Skin epidermis (tissue), 12 donors: ENCODE measurements at regions not wholly inside any gene's neighbourhood (a gene's known extent, or its start where the extent isn't known, plus 50 kb on each side); places are given as distances from the start of the nearest gene placed in this dataset.

Source experiments
- H3K27ac ChIP-seq, 21 experiments: fragments of 200-600 bp; sonication (generic) in 11 of 21; one replicate each; pipeline ENCODE4 v1.5.0; 2020; ENCODE audit warnings: mild to moderate bottlenecking in 3 of 21, inconsistent platforms in 2 of 21, moderate library complexity in 2 of 21
- H3K4me3 ChIP-seq, 7 experiments: fragments of 200-600 bp; sonication (generic) in 2 of 7; one replicate each; pipeline ENCODE4 v1.5.0; 2020; ENCODE audit warnings: inconsistent platforms in 2 of 7, mild to moderate bottlenecking in 2 of 7, moderate library complexity in 1 of 7

DNA sequence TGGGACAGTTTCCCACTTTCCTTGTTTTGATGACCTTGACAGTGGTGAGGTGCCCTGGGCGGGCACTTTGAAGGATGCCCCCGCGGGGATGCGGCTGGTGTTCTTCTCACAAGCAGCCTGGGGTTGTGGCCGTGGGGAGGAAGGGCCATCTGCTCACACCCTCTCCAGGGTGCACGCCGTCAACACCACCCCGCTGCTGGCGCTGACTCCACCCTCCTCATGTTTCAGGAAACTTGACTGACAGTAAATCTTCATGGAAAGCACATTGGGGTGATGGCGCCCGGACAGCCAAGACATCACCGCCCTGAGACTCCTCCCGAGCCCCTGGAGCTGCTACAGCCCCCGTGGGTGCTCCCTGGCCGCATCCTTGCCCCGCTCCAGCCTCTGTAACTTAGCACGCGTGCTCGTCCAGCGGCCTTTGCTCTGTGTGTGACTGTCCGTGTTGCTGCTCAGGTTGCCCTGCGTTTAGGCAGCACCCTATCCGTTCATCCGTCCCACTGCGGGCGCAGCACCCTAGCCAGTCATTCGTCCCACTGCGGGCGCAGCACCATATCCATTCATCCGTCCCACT lies 150.2 kb upstream of the C14orf180 start:
- no peak overlapping the region for H3K4me3 ChIP-seq
- H3K27ac ChIP-seq: no peak overlapping the region

DNA sequence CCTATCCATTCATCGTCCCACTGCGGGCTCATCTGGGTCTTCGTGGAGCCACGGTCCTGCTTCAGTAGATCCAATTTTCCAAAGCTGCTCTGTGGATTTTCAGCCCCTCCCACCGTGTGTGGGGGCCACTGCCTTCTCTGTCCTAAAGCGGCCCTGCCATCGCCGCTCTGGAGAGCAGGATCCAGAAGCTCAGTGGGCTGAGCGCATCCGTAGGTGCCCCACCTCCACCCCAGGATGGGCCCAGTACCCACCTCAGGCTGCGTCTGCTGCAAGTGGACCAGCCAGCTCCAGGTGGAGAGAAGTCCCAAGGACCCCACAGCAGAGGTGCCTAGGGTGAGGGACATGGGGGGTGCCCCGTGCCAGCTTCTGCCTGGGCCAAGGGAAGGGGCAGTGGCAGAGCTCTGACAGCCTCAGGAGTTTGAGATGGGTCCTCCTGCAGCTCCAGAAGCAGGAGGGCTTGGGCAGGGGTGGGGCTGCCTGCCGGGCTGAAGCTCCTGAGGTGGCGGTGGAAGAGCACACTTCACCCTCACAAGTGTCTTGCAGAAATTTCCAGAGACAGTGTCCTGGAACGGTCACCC lies 148.1 kb upstream of the C14orf180 start:
- Histone ChIP-seq H3K27ac (no peak overlapping the region), H3K4me3 (no peak overlapping the region)

DNA sequence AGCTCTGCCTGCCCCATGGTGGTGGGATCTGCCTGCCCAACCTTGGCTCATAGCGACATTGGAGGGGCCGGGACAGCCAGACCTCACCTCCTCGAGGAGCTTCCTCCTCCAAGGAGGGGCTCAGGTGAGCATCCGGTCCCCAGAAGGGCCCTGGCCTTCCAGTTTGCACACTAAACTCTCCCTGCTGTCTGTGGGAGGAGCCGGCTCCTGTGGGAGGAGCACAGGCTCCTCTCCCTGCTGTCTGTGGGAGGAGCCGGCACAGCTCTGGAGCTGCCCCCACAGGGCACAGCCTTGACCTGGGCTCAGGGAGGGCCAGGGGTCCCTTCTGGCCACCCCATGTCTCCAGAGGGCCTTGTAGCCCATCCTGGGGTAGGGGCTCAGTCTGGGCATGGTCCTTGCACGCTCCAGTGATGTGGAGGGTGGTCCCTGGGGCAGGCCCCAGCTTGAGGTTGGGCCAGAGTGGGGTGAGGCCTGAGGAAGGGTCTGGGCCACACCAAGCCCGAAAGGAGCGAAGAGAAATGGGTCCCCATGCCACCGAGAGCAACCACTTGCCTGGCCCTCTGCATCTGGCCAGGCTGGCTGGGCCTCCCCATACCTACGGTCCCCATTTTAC lies 147.5 kb upstream of the C14orf180 start:
- H3K27ac ChIP-seq: no peak overlapping the region
- H3K4me3 ChIP-seq: no peak overlapping the region

DNA sequence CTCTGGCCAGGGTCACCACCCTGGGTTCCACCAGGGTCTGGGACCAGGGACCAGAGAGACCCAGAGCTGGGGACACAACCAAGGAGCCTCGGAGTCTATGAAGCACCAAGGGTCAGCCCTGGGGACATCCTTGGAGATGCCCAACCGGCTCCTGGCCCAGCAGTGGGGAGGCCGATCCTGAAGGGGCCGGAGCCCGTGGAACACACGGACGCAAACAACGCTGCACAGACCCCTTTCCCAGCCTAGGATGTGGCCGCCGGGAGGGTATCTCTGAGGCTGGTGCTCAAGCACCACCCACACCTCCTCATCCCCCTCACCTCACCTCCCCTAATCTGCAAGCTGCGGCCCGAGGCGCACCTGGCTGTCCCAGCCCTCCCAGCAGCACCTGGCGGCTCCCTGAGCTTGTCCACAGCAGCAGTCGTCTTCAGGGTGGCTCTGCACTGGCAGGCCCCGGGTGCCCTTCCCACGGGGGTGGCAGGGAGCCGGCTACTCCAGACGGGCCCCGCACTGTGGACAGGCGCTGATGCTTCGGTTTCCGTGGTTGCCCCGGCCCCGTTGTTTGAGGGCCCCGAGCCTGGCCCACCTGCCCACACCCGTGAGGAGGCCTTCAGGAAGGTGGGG lies 146.8 kb upstream of the C14orf180 start:
- Histone ChIP-seq H3K27ac (no peak overlapping the region), H3K4me3 (no peak overlapping the region)

DNA sequence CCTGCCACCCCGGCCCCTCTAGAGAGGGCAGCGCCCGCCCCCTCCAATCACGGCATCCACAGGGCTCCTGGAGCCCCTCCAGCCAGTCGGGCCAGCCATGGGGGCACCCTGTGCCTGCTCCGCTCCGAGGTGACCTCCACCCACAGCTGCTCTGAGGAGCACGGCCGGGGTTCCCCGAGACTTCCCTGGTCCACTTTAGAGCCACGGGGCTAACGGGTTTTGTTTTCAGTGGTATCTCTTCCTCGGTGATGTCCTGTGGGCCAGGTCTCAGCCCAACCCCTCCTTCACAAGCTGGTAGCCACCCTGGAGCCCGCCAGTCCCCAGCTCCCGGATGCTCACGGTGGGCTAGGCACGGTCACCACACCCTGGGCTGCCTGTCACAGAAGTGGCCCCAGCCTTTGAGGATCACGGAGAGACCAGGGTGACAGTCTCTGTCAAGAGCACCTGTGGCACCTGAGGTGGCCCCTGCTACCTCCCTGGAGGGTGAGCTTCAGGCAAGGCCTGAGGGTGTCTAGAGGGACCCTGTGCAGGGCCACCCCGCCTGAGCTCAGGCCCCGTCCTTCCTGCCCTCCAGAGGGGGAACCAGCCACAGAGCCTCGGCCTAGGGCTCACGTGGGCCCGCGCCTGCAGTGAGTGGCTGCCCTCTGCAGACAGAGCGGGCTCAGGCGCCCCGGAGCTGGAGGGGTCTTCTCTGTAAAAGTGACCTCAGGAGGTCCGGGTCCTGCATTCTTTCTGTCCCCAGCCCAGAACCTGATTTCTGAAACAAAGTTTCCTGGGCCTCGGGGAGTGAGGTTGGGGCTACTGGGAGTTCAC lies 146.0 kb upstream of the C14orf180 start:
- Histone ChIP-seq H3K27ac (no peak overlapping the region), H3K4me3 (no peak overlapping the region)

DNA sequence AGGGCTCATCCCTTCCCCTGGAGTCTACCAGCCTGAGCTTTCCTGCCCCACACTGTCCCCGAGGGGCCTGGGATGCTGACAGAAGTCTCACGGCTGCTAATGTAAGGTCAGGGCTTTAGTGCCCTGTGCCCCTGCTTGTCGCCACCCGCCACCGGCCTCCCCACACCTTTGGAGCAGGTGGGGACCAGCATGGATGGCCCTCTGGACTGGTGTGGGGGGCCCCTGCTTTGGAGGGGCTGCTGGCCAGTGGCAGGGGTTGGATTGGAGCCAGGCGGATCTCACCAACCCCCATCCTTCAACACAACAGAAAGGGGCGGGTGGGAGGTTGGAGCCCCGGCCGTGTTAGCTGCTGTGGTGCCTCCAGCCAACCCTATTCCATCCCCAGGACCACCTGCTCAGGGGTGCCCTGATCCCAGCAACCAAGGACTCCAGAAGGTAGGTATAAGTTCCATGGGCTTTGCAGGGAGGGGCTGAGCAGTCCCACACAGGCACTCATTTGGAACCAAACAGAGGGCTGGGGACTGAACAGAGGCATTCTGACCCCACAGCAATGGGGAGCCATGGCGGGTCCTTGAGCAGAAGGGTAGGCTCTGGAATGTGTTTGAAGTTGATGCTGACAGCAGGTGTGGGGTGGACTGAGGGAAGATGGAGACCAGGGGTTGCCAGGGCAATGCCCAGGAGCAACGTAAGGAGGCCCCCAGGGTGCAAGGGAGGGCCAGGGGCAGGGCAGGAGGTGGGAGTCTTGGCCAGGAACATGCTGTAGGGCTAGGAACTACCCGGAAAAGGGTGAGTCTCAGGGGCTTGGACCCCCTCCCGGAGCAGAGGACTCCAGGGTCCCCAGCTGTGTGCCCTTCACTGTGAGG lies 145.1 kb upstream of the C14orf180 start:
- H3K27ac ChIP-seq: no peak overlapping the region
- H3K4me3 ChIP-seq: no peak overlapping the region

DNA sequence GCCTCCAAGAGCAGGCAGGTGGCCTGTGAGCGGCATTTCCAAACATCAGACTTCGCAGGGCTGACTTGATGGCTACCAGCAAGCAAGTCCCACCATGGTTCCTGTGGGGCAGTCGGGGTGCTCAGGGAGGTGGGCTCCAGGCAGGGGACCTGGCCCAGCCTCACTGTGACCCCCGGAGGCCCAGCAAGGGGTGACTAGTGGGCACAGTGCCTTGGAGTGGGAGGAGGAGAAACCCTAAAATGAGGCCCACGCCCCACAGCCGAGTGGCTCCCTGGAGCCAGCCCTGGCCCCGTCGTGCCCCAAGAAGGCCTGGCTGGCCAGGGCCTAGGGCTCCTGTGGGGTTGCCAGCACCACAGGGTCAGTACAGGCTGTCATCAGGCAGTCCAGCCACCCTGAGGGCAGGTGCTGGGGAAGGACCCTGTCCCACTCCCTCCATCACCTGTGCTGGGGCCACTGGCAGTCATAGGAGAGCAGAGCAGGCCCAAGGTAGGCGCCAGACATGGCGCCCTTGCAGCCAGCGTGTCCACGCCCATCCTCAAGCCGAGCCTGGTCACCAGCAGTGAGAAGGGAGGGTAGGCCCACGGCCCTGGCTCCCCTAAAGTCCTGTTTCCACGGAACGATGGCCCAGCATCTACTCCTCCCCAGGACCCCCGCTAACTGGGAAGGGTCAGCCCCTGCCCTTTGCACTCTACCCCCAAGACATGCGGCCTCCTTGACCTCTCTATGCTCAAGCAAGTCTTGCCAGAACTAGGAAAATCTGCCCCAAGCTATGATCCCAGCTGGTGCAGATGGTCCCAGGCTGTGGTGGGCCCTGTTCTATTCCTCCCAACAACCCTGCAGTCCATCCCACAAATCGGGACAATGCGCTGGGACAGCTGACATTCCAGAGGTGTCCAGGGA lies 144.2 kb upstream of the C14orf180 start:
- no peak overlapping the region for H3K27ac ChIP-seq
- H3K4me3 ChIP-seq: no peak overlapping the region

DNA sequence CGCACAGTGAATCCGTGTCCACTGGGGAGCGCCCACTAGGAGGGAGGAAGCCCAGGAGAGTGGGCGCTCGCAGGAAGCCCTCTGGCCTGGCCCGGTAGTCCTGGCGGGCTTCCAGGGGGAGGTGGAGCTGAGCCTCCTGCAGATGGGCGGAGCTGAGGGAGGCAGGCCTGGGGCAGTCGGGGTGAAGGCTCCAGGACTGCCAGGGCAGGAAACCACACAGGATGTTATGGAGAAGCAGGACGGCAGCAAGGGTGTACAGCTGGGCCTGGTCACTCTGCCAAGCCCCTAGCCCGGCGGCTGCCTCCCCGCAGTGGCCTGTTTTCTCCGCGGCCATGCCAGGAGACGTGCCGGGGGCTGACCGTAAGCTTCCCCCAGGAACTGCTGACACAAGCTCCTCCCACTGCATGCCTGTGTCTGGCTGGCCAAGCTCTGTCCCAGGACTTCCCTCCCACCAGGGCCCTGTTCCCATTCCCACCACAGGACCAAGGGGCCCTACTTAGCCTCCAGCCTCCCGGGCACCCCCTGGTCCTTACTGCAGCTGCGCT lies 143.4 kb upstream of the C14orf180 start:
- Histone ChIP-seq H3K4me3 (peak overlapping the region in 1 of 7 experiments; percentile 16), H3K27ac (peak overlapping the region in 5 of 21 experiments; percentile 6 to 82 (median 44))

DNA sequence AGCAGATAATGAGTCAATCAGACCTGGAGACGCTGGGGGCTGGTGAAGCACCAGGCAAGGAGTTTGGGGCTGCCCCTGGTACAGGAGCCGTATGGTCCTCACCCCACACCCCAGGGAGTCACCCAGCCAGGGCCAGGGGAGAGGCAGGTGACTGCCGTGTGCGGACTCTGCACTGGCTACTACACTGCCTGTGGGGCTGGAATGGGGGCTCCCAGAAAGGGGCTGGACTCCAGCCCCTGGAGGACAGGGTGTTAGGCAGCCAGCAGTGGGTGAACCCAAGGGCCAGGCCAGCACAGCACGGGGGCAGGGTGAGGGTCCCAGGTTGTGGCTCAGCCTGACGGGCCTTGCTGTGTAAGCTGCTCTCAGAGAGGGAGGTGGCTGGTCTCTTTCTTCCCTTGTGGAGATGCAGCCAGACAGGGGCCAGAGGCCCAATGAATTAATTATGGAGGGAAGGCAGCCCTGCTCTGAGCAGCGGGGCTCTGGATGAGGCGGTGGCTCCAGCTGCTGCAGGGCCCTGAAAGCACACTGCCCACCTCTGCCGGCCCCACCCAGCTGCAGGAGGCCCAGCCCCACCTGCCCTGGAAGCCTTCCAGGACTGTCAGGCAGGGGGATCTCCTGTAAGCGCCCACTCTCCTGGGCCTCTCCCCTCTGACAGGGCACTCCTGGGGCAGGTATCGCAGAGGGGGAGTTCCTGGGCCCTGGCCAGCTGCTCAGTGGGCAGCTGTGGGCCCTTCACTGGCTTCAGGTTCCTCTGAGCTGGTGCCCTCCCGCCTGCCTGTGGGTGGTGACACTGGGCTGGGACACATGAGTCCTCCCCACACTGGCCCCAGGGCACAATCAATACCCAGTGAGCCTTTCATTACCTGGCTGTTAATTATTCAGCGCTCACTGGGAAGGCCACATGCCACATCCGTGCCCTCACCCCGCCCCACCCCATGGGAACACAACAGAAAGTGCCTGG lies 142.5 kb upstream of the C14orf180 start:
- H3K27ac ChIP-seq: peak overlapping the region in 3 of 21 experiments; percentile 44 to 82 (median 67)
- H3K4me3 ChIP-seq: no peak overlapping the region

DNA sequence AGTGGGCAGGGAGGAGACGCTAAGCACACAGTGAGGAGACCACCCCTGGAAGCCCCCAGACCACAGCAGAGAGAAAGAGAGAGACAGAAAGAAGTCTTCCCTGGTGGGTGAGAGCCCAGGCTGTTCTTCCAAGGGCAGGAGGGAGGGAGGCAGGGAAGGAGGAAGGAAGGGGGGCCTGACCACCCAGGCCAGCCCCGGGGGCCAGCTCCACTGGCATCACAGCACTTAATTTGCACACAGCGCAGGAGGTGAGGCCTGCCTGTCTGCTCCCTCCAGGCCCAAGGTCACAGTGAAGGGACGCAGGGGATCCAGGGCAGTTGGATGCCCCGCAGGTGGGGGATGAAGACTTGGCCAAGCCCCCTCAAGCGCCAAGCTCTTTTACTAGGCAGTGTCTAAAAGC lies 141.9 kb upstream of the C14orf180 start:
- no peak overlapping the region for H3K4me3 ChIP-seq
- H3K27ac ChIP-seq: no peak overlapping the region

DNA sequence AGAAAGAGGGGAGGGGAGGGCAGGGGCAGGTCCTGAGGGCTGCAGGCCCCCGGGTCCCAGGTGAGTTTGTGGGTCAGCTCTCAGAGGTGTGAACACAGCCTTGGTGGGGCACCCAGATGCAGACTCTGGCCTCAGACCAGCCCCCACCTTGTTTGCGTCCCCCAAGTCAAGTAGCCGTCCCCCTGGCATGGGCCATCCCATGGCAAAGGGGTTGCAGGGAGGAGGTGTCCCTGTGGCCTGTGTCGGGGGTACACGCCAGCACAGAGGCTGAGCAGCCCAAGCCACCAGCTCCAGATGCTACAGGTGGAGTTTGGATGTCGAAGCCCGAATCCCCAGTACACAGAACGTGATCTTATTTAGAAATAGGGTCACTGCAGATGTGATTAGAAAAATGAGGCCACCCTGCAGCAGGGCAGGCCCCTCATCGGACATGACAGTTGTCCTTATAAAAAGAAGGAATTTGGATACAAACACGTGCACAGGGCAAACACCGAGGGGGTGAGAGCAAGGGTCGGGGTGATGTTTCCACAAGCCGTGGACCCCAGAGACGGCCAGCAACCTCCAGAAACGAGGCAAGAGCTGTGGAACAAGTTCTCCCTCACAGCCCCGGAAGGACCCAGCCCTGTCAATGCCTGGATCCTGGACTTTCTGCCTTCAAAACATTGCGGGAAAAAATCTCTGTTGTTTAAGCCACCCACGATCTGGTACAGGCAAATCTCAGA lies 141.2 kb upstream of the C14orf180 start:
- no peak overlapping the region for H3K27ac ChIP-seq
- H3K4me3 ChIP-seq: no peak overlapping the region

DNA sequence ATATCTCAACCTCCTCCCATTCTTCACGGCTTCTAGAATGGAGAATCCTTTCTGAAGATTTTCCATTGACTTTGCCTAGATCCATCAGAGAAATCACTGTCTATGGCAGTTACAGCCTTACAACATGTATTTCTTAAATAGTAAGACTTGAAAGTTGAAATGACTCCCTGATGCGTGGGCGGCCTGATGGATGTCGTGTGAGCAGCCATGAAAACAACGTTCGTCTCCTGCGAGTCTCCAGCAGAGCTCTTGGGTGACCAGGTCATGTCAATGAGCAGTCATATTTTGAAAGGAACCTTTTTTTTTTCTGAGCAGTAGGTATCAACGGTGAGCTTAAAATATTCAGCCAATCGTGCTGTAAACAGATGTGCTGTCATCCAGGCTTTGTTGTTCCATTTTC lies 139.9 kb upstream of the C14orf180 start:
- Histone ChIP-seq H3K4me3 (no peak overlapping the region), H3K27ac (no peak overlapping the region)

DNA sequence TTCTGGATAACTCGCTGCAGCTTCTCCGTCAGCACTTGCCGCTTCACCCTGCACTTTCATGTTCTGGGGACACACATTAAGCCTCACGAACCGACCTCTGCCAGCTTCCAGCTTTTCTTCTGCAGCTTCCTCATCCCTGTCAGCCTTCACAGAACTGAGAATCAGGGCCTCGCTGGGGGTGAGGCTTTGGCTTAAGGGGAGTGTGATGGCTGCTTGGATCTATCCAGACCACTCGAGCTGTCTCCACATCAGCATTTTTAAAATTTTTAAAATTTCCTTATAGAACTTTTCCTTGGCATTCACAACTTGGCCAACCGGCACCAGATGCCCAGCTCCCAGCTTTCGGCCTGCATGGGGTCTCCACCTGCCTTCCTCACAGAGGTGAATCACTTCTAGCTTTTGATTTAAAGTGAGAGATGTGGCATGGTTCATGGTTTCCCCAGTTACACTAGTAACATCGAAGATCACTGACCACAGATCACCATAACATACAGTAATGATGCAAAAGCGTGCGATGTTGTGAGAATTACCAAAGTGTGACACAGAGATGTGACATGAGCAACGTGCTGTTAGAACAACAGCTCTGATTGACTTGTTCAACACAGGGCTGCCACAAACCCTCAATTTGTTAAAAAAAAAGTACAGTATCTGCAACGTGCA lies 139.1 kb upstream of the C14orf180 start:
- no peak overlapping the region for H3K27ac ChIP-seq
- H3K4me3 ChIP-seq: no peak overlapping the region

DNA sequence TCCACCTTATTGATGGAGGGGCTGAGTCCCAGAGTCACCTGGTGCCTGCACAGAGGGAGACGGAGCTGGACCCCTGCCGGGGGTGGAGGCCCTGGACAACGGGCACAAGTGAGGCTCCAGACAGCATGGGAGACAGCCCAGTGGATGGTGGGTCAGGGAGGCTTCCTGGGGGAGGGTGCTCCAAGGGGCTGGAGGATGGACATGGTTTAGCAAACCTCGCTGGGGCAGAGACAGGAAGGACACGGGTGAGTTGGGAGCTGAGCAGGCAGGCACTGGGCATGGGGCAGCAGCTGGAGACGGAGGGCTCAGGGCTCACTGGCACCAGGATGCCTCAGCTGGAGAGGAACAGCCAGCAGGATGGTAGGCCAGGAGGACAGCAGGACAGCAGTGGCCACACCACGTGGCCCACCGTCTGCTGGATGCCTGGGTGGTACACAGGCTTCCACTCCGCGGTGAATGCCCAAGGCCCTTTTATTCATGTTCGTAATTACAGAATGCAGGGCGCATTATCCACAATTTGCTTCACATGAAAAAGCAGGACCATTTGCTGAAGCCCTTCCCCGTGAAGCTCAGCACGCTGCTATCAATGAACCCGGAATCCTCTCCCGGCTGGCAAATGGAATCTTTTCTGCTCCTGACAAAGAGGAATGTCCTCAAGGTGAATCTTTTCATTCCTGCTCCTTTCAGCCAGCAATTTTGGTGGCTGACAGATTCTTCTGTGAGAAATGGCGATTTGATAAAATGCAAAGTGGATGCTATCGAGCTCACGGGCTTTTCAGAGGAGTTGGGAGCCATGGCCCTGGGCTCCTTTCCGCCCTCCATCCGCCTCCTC lies 138.1 kb upstream of the C14orf180 start:
- Histone ChIP-seq H3K4me3 (no peak overlapping the region), H3K27ac (no peak overlapping the region)

DNA sequence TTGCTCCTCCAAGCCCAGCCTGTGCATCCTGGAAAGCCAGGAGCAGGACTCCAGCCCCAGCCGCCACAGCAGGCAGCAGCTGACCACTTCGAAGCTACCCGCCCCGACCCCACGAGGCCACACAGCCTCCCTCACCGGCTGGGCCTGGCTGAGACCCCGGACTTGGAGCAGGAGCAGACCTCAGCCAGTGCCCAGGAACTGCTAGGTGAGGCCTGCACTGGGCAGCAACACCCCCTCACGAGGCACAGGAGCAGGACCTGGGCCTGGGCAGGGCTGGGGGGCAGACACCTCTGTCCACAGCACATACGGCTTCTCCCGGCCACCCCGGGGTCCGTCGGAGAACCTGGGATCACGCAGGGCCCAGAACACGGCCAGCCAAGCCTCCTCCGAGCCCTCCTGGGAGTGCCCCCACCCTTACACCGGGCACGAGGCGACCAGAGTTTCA lies 137.4 kb upstream of the C14orf180 start:
- H3K27ac ChIP-seq: no peak overlapping the region

More for the DNA sequence above, 137.4 kb upstream of the C14orf180 start:
- no peak overlapping the region for H3K4me3 ChIP-seq
